NCI-H2107 treated with DMSO at 0.1 percent for 48 hours (cell line): ENCODE measurements at regions not wholly inside any gene's neighbourhood (a gene's known extent, or its start where the extent isn't known, plus 50 kb on each side); places are given as distances from the start of the nearest gene placed in this dataset.

Experiments used
- DNase-seq: peaks from one replicate; lab custom pipeline; 2025; ENCODE audit not compliant: unreplicated experiment; lab: John Stamatoyannopoulos, UW

- DNase-seq: no peak
Measured at GRCh38 chr1:82195245-82195644, 394.5 kb downstream of the ADGRL2 start.

- no peak for DNase-seq
Measured at GRCh38 chr1:82185084-82185483, 384.4 kb downstream of the ADGRL2 start.

- DNase-seq: no peak
Measured at GRCh38 chr1:82181846-82182245, 381.1 kb downstream of the ADGRL2 start.

- DNase-seq: no peak
Measured at GRCh38 chr1:82179131-82179530, 378.4 kb downstream of the ADGRL2 start.

GRCh38 chr1:82177192-82177591, 376.5 kb downstream of the ADGRL2 start:
- no peak for DNase-seq

GRCh38 chr1:82171955-82172354, 371.2 kb downstream of the ADGRL2 start:
- DNase-seq: no peak

GRCh38 chr1:82168482-82168881, 367.7 kb downstream of the ADGRL2 start:
- no peak for DNase-seq

GRCh38 chr1:82165304-82165703, 364.6 kb downstream of the ADGRL2 start:
- DNase-seq: no peak

GRCh38 chr1:82162486-82163420, 362.0 kb downstream of the ADGRL2 start:
- peak; percentile 79 for DNase-seq

GRCh38 chr1:82161700-82162141, 361.0 kb downstream of the ADGRL2 start:
- peak; percentile 51 for DNase-seq

GRCh38 chr1:82160903-82161302, 360.2 kb downstream of the ADGRL2 start:
- DNase-seq: no peak

GRCh38 chr1:82160036-82160435, 359.3 kb downstream of the ADGRL2 start:
- DNase-seq: no peak

- no peak for DNase-seq
Measured at GRCh38 chr1:82158981-82159380, 358.2 kb downstream of the ADGRL2 start.

GRCh38 chr1:82154219-82154970, 353.7 kb downstream of the ADGRL2 start:
- no peak for DNase-seq

GRCh38 chr1:82153752-82154151, 353.0 kb downstream of the ADGRL2 start:
- DNase-seq: no peak

- DNase-seq: no peak
Measured at GRCh38 chr1:82153272-82153629, 352.5 kb downstream of the ADGRL2 start.

GRCh38 chr1:82152356-82153271, 351.9 kb downstream of the ADGRL2 start:
- DNase-seq: no peak

GRCh38 chr1:82145656-82146055, 344.9 kb downstream of the ADGRL2 start:
- no peak for DNase-seq

GRCh38 chr1:82143108-82143833, 342.5 kb downstream of the ADGRL2 start:
- no peak for DNase-seq

GRCh38 chr1:82141390-82141789, 340.7 kb downstream of the ADGRL2 start:
- no peak for DNase-seq
